ENCODE measurements at regions not wholly inside any gene's neighbourhood (a gene's known extent, or its start where the extent isn't known, plus 50 kb on each side); places are given as distances from the start of the nearest gene placed in this dataset.

GRCh38 chr14:101464310-101464983 is 96.8 kb upstream of the DIO3 start:
- TF ChIP-seq CTCF (IDR thresholded peaks at IDR 0.05), result no peak
- no peak for TF ChIP-seq POLR2A (IDR thresholded peaks at IDR 0.05)

Data from prostate gland (tissue), 2 donors.